IMR-90 (cell line): ENCODE measurements at regions not wholly inside any gene's neighbourhood (a gene's known extent, or its start where the extent isn't known, plus 50 kb on each side); places are given as distances from the start of the nearest gene placed in this dataset.

Experiments used
- ATAC-seq: fragments of 200-7000 bp; cut with Tn5 transposase; 2 replicates; pipeline ENCODE4 v1.9.1; 2020; ENCODE audit warnings: low read depth, mild to moderate bottlenecking, moderate library complexity
- BruUV-seq: library from RNA; stranded (reverse); fragments of 400-500 nt; replicated peaks from 2 replicates; lab custom pipeline; 2021; lab: Mats Ljungman, UMichigan
- CTCF ChIA-PET: fragments of 300-600 bp; formaldehyde crosslinking; extraction: SDS; loops from one replicate; lab custom pipeline; 2021; ENCODE audit warnings: antibody characterized with exemption; lab: Yijun Ruan, JAX
- POLR2A ChIA-PET: fragments of 300-600 bp; sonication (Branson Sonifier 250); formaldehyde crosslinking; loops from one replicate; lab custom pipeline; 2022; ENCODE audit warnings: antibody characterized with exemption; ENCODE audit not compliant: unreplicated experiment; lab: Charles Lee
- DNase-seq: peaks from one replicate; pipeline ENCODE4 v3.0.0; 2013
- H2AFZ ChIP-seq: replicated peaks from 2 replicates; pipeline ENCODE3; 2013; ENCODE audit warnings: low read length, mild to moderate bottlenecking; ENCODE audit not compliant: poor library complexity
- H2AK5ac ChIP-seq: 2 replicates; pipeline ENCODE4 v1.6.1; 2013; ENCODE audit warnings: low read depth, low read length, inconsistent platforms
- H2AK9ac ChIP-seq: replicated peaks from 2 replicates; pipeline ENCODE3; 2013; ENCODE audit warnings: mild to moderate bottlenecking, low read depth, low read length, moderate library complexity; ENCODE audit not compliant: poor library complexity
- H2BK120ac ChIP-seq: 2 replicates; pipeline ENCODE4 v1.6.1; 2013; ENCODE audit warnings: low read depth, low read length, inconsistent platforms
- H2BK15ac ChIP-seq: 3 replicates; pipeline ENCODE4 v1.6.1; 2013; ENCODE audit warnings: low read depth, low read length, inconsistent platforms
- H2BK20ac ChIP-seq: 2 replicates; pipeline ENCODE4 v1.6.1; 2013; ENCODE audit warnings: low read depth, mild to moderate bottlenecking, inconsistent platforms, low read length, moderate library complexity
- H2BK5ac ChIP-seq: 2 replicates; pipeline ENCODE4 v1.6.1; 2013; ENCODE audit warnings: mild to moderate bottlenecking, low read depth, low read length, inconsistent platforms; ENCODE audit not compliant: poor library complexity, severe bottlenecking
- H3K14ac ChIP-seq: replicated peaks from 2 replicates; pipeline ENCODE4 v1.6.1; 2013; ENCODE audit warnings: low read depth, low read length, inconsistent platforms
- H3K18ac ChIP-seq: 2 replicates; pipeline ENCODE4 v1.6.1; 2013; ENCODE audit warnings: low read depth, low read length, control low read depth
- H3K23ac ChIP-seq: 2 replicates; pipeline ENCODE4 v1.6.1; 2013; ENCODE audit warnings: low read depth, low read length, inconsistent platforms
- H3K27ac ChIP-seq: 2 replicates; pipeline ENCODE4 v1.5.1; 2013; ENCODE audit warnings: mild to moderate bottlenecking, control low read depth, low read length; ENCODE audit not compliant: insufficient read depth
- H3K27me3 ChIP-seq: 2 replicates; pipeline ENCODE4 v1.6.1; 2013; ENCODE audit warnings: low read length; ENCODE audit not compliant: control insufficient read depth, insufficient read depth
- H3K36me3 ChIP-seq: 2 replicates; pipeline ENCODE4 v1.6.1; 2013; ENCODE audit warnings: low read length, mixed read lengths; ENCODE audit not compliant: control insufficient read depth, insufficient read depth
- H3K4ac ChIP-seq: 2 replicates; pipeline ENCODE4 v1.6.1; 2013; ENCODE audit warnings: low read depth, low read length, inconsistent platforms
- H3K4me1 ChIP-seq: 2 replicates; pipeline ENCODE4 v1.6.1; 2013; ENCODE audit warnings: low read length, mixed read lengths; ENCODE audit not compliant: control insufficient read depth, insufficient read depth
- H3K4me2 ChIP-seq: 2 replicates; pipeline ENCODE4 v1.6.1; 2013; ENCODE audit warnings: low read depth, mild to moderate bottlenecking, control low read depth, low read length, moderate library complexity
- H3K4me3 ChIP-seq: 2 replicates; pipeline ENCODE4 v1.5.1; 2013; ENCODE audit warnings: low read depth, mild to moderate bottlenecking, control low read depth, low read length, moderate library complexity; ENCODE audit not compliant: insufficient read depth
- H3K56ac ChIP-seq: 2 replicates; pipeline ENCODE4 v1.6.1; 2013; ENCODE audit warnings: low read length, inconsistent platforms; ENCODE audit not compliant: insufficient read depth; ENCODE audit errors: extremely low read depth
- H3K79me1 ChIP-seq, 2 experiments: 2 replicates each; pipeline ENCODE4 v1.6.1; 2013; ENCODE audit warnings: low read length in 2 of 2, inconsistent platforms in 1 of 2, low read depth in 1 of 2
- H3K9ac ChIP-seq: 2 replicates; pipeline ENCODE4 v1.6.1; 2013; ENCODE audit warnings: low read depth, low read length, control low read depth
- H3K9me1 ChIP-seq: 2 replicates; pipeline ENCODE4 v1.6.1; 2013; ENCODE audit warnings: low read length, inconsistent platforms; ENCODE audit not compliant: insufficient read depth
- H3K9me3 ChIP-seq: 2 replicates; pipeline ENCODE4 v1.6.1; 2013; ENCODE audit warnings: low read length; ENCODE audit not compliant: control insufficient read depth, insufficient read depth
- H4K20me1 ChIP-seq: 2 replicates; pipeline ENCODE4 v1.6.1; 2013; ENCODE audit warnings: low read length, inconsistent platforms; ENCODE audit not compliant: insufficient read depth
- H4K5ac ChIP-seq: 2 replicates; pipeline ENCODE4 v1.6.1; 2013; ENCODE audit warnings: mild to moderate bottlenecking, low read depth, low read length, control low read depth
- H4K8ac ChIP-seq, 2 experiments: 2 replicates each; pipeline ENCODE4 v1.6.1; 2013; ENCODE audit warnings: low read depth in 2 of 2, low read length in 2 of 2, control low read depth in 1 of 2, inconsistent platforms in 1 of 2
- H4K91ac ChIP-seq: 2 replicates; pipeline ENCODE4 v1.6.1; 2013; ENCODE audit warnings: low read depth, low read length, inconsistent platforms; ENCODE audit not compliant: insufficient read depth
- CEBPB ChIP-seq: IDR thresholded peaks from 2 replicates; pipeline ENCODE4 v1.6.1; 2012; ENCODE audit warnings: low read depth, low read length, improper control_type of control experiment
- CHD1 ChIP-seq: IDR thresholded peaks from 2 replicates; pipeline ENCODE4 v1.6.1; 2012; ENCODE audit warnings: low read depth, low read length, improper control_type of control experiment
- ELK1 ChIP-seq: fragments of 150-350 bp; IDR thresholded peaks from 2 replicates; pipeline ENCODE4 v1.6.1; 2016; ENCODE audit warnings: low read depth, mild to moderate bottlenecking, low read length, moderate library complexity, borderline replicate concordance
- FOS ChIP-seq: fragments of 150-350 bp; IDR thresholded peaks from 2 replicates; pipeline ENCODE4 v1.6.1; 2016; ENCODE audit warnings: low read depth, low read length
- RCOR1 ChIP-seq: IDR thresholded peaks from 2 replicates; pipeline ENCODE4 v1.6.1; 2012; ENCODE audit warnings: mild to moderate bottlenecking, low read length, improper control_type of control experiment; ENCODE audit not compliant: insufficient replicate concordance
- WGBS, 2 experiments: methylation state at CpG; one replicate each; pipeline versions ENCODE4 v1.1.5 to v1.1.7; 2013; ENCODE audit warnings: missing lambda C conversion rate in 2 of 2; ENCODE audit not compliant: insufficient read length in 1 of 2; ENCODE audit errors: extremely low coverage in 2 of 2; 5-methylcytosine and 5-hydroxymethylcytosine counted together
- dilution Hi-C: fragments of 300-500 bp; cut with HindIII; formaldehyde crosslinking; loops from one replicate; pipeline ENCODE4 v1.14.3; 2018; ENCODE audit warnings: low sequenced_read_pairs; ENCODE audit not compliant: unreplicated experiment
- in situ Hi-C: fragments of 300-500 bp; cut with MboI; formaldehyde crosslinking; loops from 3 replicates; pipeline ENCODE4 v1.14.3; 2019; ENCODE audit warnings: low sequenced_read_pairs, inconsistent platforms, mixed read lengths
- intact Hi-C: fragments of 100-400 bp; cut with micrococcal nuclease; formaldehyde crosslinking; loops from 2 replicates; pipeline ENCODE4 v1.10.0; 2022

- no peak overlapping the region for H3K14ac ChIP-seq
- H3K18ac ChIP-seq: no peak overlapping the region
- H3K79me1 ChIP-seq: no peaks in the 10 kb centered on the region
- H2AFZ ChIP-seq: no peak overlapping the region
- H4K8ac ChIP-seq: no peak overlapping the region
- H2AK5ac ChIP-seq: no peak overlapping the region
- H3K4ac ChIP-seq: no peak overlapping the region
- dilution Hi-C loops (no loop called here), in situ Hi-C loops (no loop called here), intact Hi-C loops (no loop called here)
- no peak for TF ChIP-seq ELK1
- no peak for TF ChIP-seq FOS
- TF ChIP-seq RCOR1: no peak
- no peak for TF ChIP-seq CEBPB
- no peak for TF ChIP-seq CHD1
- H3K56ac ChIP-seq: no peak overlapping the region
- BruUV-seq: no TSS peak
- no peak overlapping the region for H3K4me3 ChIP-seq
- no peak overlapping the region for H2AK9ac ChIP-seq
- no peak overlapping the region for H4K91ac ChIP-seq
- no peaks in the 10 kb centered on the region for H3K27me3 ChIP-seq
- H3K4me1 ChIP-seq: peaks cover 16% of the 10 kb centered on the region
- DNase-seq: no peak
- H4K5ac ChIP-seq: no peak overlapping the region
- no peak overlapping the region for H2BK15ac ChIP-seq
- no peak overlapping the region for H3K9ac ChIP-seq
- ChIA-PET CTCF (no interaction called here), POLR2A (no interaction called here)
- ATAC-seq: no peak
- H3K23ac ChIP-seq: no peak overlapping the region
- no peak overlapping the region for H3K27ac ChIP-seq
- H3K9me1 ChIP-seq: peaks cover 11% of the 10 kb centered on the region
- no peak overlapping the region for H2BK20ac ChIP-seq
- H2BK120ac ChIP-seq: no peak overlapping the region
- no CpG with 5 or more reads among the region's 3 CpGs for WGBS, 2 experiments
- H2BK5ac ChIP-seq: no peak overlapping the region
- no peaks in the 10 kb centered on the region for H3K36me3 ChIP-seq
- no peak overlapping the region for H3K4me2 ChIP-seq
- H4K20me1 ChIP-seq: no peaks in the 10 kb centered on the region
- H3K9me3 ChIP-seq: no peaks in the 10 kb centered on the region
These were observed 120.4 kb upstream of the SERPINE2 start for GRCh38 chr2:224159345-224159928.
